GM23338 (cell line): ENCODE measurements at regions not wholly inside any gene's neighbourhood (a gene's known extent, or its start where the extent isn't known, plus 50 kb on each side); places are given as distances from the start of the nearest gene placed in this dataset.
"Not testable (repeated sequence)": the region's sequence is repeated elsewhere in the genome, so short reads cannot be mapped to it uniquely, and the experiment has no call there.

Experiments
- ATAC-seq: fragments of 200-7000 bp; cut with Tn5 transposase; 3 replicates; pipeline ENCODE4 v1.9.1; 2020
- DNase-seq: peaks from one replicate; pipeline ENCODE4 v3.0.0-alpha.2; 2015; ENCODE audit warnings: low spot score
- H2AFZ ChIP-seq: fragments of 200-600 bp; sonication (generic); 2 replicates; pipeline ENCODE4 v1.8.0; 2016; ENCODE audit warnings: antibody characterized with exemption, mild to moderate bottlenecking, moderate library complexity
- H3F3A ChIP-seq: fragments of 200-600 bp; sonication (generic); replicated peaks from 2 replicates; pipeline ENCODE4 v1.8.0; 2017; ENCODE audit warnings: antibody characterized with exemption, mixed run types, low read depth
- H3K27ac ChIP-seq: fragments of 200-600 bp; sonication (generic); 2 replicates; pipeline ENCODE4 v1.6.1; 2016; ENCODE audit warnings: low read depth
- H3K27me3 ChIP-seq: fragments of 200-600 bp; sonication (generic); 2 replicates; pipeline ENCODE4 v1.8.0; 2016; ENCODE audit warnings: mild to moderate bottlenecking, mixed run types, moderate library complexity; ENCODE audit not compliant: insufficient read depth
- H3K36me3 ChIP-seq: fragments of 200-600 bp; sonication (generic); 2 replicates; pipeline ENCODE4 v1.8.0; 2016; ENCODE audit warnings: mild to moderate bottlenecking; ENCODE audit not compliant: insufficient read depth
- H3K4me1 ChIP-seq: fragments of 200-600 bp; sonication (generic); 2 replicates; pipeline ENCODE4 v1.8.0; 2016; ENCODE audit warnings: mild to moderate bottlenecking, moderate library complexity; ENCODE audit not compliant: insufficient read depth
- H3K4me2 ChIP-seq: fragments of 200-600 bp; sonication (generic); 2 replicates; pipeline ENCODE4 v1.7.1; 2017; ENCODE audit warnings: mixed run types
- H3K4me3 ChIP-seq: fragments of 200-600 bp; sonication (generic); 2 replicates; pipeline ENCODE4 v1.6.1; 2016; ENCODE audit warnings: mixed run types
- H3K79me2 ChIP-seq: fragments of 200-600 bp; sonication (generic); replicated peaks from 2 replicates; pipeline ENCODE4 v1.8.0; 2017; ENCODE audit warnings: mild to moderate bottlenecking; ENCODE audit not compliant: insufficient read depth
- H3K9me2 ChIP-seq: fragments of 200-600 bp; sonication (generic); 2 replicates; pipeline ENCODE4 v1.8.0; 2017; ENCODE audit not compliant: insufficient read depth
- H4K20me1 ChIP-seq: fragments of 200-600 bp; sonication (generic); replicated peaks from 2 replicates; pipeline ENCODE4 v1.8.0; 2017; ENCODE audit warnings: mild to moderate bottlenecking; ENCODE audit not compliant: insufficient read depth
- H3K27ac Mint-ChIP-seq: 2 replicates; pipeline ENCODE4 v1.8.0; 2020; ENCODE audit warnings: inconsistent platforms, mild to moderate bottlenecking, moderate library complexity, mixed read lengths
- H3K27me3 Mint-ChIP-seq: 3 replicates; pipeline ENCODE4 v1.8.0; 2022; ENCODE audit warnings: low read depth, mild to moderate bottlenecking, moderate library complexity, mixed read lengths, inconsistent platforms; ENCODE audit not compliant: insufficient read depth, poor library complexity
- H3K36me3 Mint-ChIP-seq: 3 replicates; pipeline ENCODE4 v1.8.0; 2021; ENCODE audit warnings: low read depth, mild to moderate bottlenecking, inconsistent platforms, moderate library complexity, mixed read lengths
- H3K4me1 Mint-ChIP-seq: 3 replicates; pipeline ENCODE4 v1.8.0; 2020; ENCODE audit warnings: mild to moderate bottlenecking, inconsistent platforms, mixed read lengths
- H3K4me3 Mint-ChIP-seq: 3 replicates; pipeline ENCODE4 v1.8.0; 2021; ENCODE audit warnings: moderate library complexity, mild to moderate bottlenecking, inconsistent platforms, mixed read lengths
- H3K9me3 Mint-ChIP-seq: 3 replicates; pipeline ENCODE4 v1.8.0; 2020; ENCODE audit warnings: moderate library complexity, mild to moderate bottlenecking, inconsistent platforms, mixed read lengths
- CREB1 ChIP-seq: fragments of 250-450 bp; sonication (Bioruptor Pico); IDR thresholded peaks from 2 replicates; pipeline ENCODE4 v1.5.0; 2020; ENCODE audit warnings: low read depth, mild to moderate bottlenecking, moderate library complexity
- CTCF ChIP-seq, 2 experiments: fragments of 200-600 bp in 1 of 2; sonication (generic) in 1 of 2; conservative IDR thresholded peaks; 2 replicates each; pipeline versions ENCODE4 v1.5.1 to v1.6.1; 2016 to 2017; ENCODE audit warnings: antibody characterized with exemption in 2 of 2, low read depth in 2 of 2, mild to moderate bottlenecking in 2 of 2, moderate library complexity in 1 of 2
- EZH2 ChIP-seq: fragments of 200-600 bp; sonication (generic); IDR thresholded peaks from one replicate; pipeline ENCODE4 v1.8.0; 2017; ENCODE audit warnings: antibody characterized with exemption, mild to moderate bottlenecking, low read depth; ENCODE audit not compliant: unreplicated experiment
- EZH2phosphoT487 ChIP-seq: fragments of 200-600 bp; sonication (generic); IDR thresholded peaks from one replicate; pipeline ENCODE4 v1.8.1; 2018; ENCODE audit warnings: antibody characterized with exemption; ENCODE audit not compliant: unreplicated experiment
- JUNB ChIP-seq: IDR thresholded peaks from one replicate; pipeline ENCODE4 v1.6.1; 2016; ENCODE audit warnings: antibody characterized with exemption; ENCODE audit not compliant: unreplicated experiment
- NANOG ChIP-seq: IDR thresholded peaks from 2 replicates; pipeline ENCODE4 v1.6.1; 2016; ENCODE audit warnings: antibody characterized with exemption, borderline replicate concordance
- POLR2AphosphoS5 ChIP-seq: IDR thresholded peaks from 2 replicates; pipeline ENCODE4 v1.6.1; 2016; ENCODE audit warnings: antibody characterized with exemption, low read depth
- REST ChIP-seq: IDR thresholded peaks from one replicate; pipeline ENCODE4 v1.6.1; 2018; ENCODE audit warnings: antibody characterized with exemption; ENCODE audit not compliant: unreplicated experiment
- STAT1 ChIP-seq: IDR thresholded peaks from one replicate; pipeline ENCODE4 v1.6.1; 2016; ENCODE audit warnings: antibody characterized with exemption; ENCODE audit not compliant: unreplicated experiment
- ZNF114 ChIP-seq: fragments of 250-450 bp; sonication (Bioruptor Pico); IDR thresholded peaks from 2 replicates; pipeline ENCODE4 v1.5.0; 2020; ENCODE audit warnings: mild to moderate bottlenecking, moderate library complexity
- ZNF331 ChIP-seq: fragments of 250-450 bp; sonication (Bioruptor Pico); IDR thresholded peaks from 2 replicates; pipeline ENCODE4 v1.5.0; 2020; ENCODE audit warnings: low read depth, mild to moderate bottlenecking, moderate library complexity
- ZNF462 ChIP-seq: fragments of 250-450 bp; sonication (Bioruptor Pico); IDR thresholded peaks from 2 replicates; pipeline ENCODE4 v1.5.0; 2020; ENCODE audit warnings: mild to moderate bottlenecking, moderate library complexity

- Mint-ChIP-seq H3K4me1 (no peaks in the 10 kb centered on the region), H3K27me3 (peaks cover 4% of the 10 kb centered on the region), H3K9me3 (peaks cover 3% of the 10 kb centered on the region; the same call in 1 of the 3 replicates), H3K4me3 (no peak overlapping the region), H3K27ac (no peak overlapping the region), H3K36me3 (no peaks in the 10 kb centered on the region)
- Histone ChIP-seq H3K4me3 (no peak overlapping the region), H3K36me3 (no peaks in the 10 kb centered on the region), H3F3A (no peaks in the 10 kb centered on the region), H4K20me1 (no peaks in the 10 kb centered on the region), H3K27me3 (no peaks in the 10 kb centered on the region), H3K4me2 (no peak overlapping the region), H3K9me2 (peaks cover 7% of the 10 kb centered on the region; the same call in 1 of the 2 replicates), H3K79me2 (no peaks in the 10 kb centered on the region), H3K4me1 (no peaks in the 10 kb centered on the region), H3K27ac (no peak overlapping the region), H2AFZ (no peak overlapping the region)
- DNase-seq = no peak
- TF ChIP-seq POLR2AphosphoS5 (no peak), REST (no peak), JUNB (no peak), NANOG (no peak), ZNF462 (CRISPR knock-in tag) (no peak), EZH2phosphoT487 (no peak), CREB1 (CRISPR knock-in tag) (no peak), STAT1 (no peak), ZNF114 (CRISPR knock-in tag) (no peak), ZNF331 (CRISPR knock-in tag) (no peak), CTCF (conservative IDR thresholded peaks at IDR 0.05; ENCODE audit: low read depth in 2 of 2) (no peak), EZH2 (no peak)
- ATAC-seq = no peak
Observed at GRCh38 chr1:87410776-87411480, 82.2 kb downstream of the LMO4 start.

GRCh38 chr1:87413846-87414245 lies 85.2 kb downstream of the LMO4 start:
- not testable (repeated sequence) for H3K27me3 ChIP-seq, H3K36me3 Mint-ChIP-seq, H3K27me3 Mint-ChIP-seq, H3K4me2 ChIP-seq, H3K9me2 ChIP-seq, H3K4me1 Mint-ChIP-seq, H3K9me3 Mint-ChIP-seq, H2AFZ ChIP-seq, H3K4me3 Mint-ChIP-seq, H3K4me3 ChIP-seq, H3F3A ChIP-seq, H3K36me3 ChIP-seq, H3K79me2 ChIP-seq, H3K4me1 ChIP-seq, H4K20me1 ChIP-seq, H3K27ac Mint-ChIP-seq, DNase-seq, ATAC-seq, H3K27ac ChIP-seq
